WERI-Rb-1 (cell line): ENCODE measurements at regions not wholly inside any gene's neighbourhood (a gene's known extent, or its start where the extent isn't known, plus 50 kb on each side); places are given as distances from the start of the nearest gene placed in this dataset.

Source experiments
- DNase-seq: peaks from one replicate; pipeline ENCODE4 v3.0.0-alpha.2; 2020
- H3K27ac ChIP-seq: fragments of 250-450 bp; sonication (Bioruptor Pico); 2 replicates; pipeline ENCODE4 v1.5.1; 2020; ENCODE audit warnings: mild to moderate bottlenecking, moderate library complexity
- H3K27me3 ChIP-seq: fragments of 250-450 bp; sonication (Bioruptor Pico); 2 replicates; pipeline ENCODE4 v1.5.1; 2021; ENCODE audit warnings: mild to moderate bottlenecking, low read depth, moderate library complexity; ENCODE audit not compliant: insufficient read depth, severe bottlenecking
- H3K36me3 ChIP-seq: fragments of 250-450 bp; sonication (Bioruptor Pico); 2 replicates; pipeline ENCODE4 v1.5.1; 2020; ENCODE audit warnings: mild to moderate bottlenecking, moderate library complexity
- H3K4me3 ChIP-seq: 2 replicates; pipeline ENCODE4 v1.5.1; 2011; ENCODE audit warnings: low read depth, mild to moderate bottlenecking, control low read depth, low read length
- H3K9me3 ChIP-seq: fragments of 250-450 bp; sonication (Bioruptor Pico); 2 replicates; pipeline ENCODE4 v1.5.1; 2021; ENCODE audit warnings: mild to moderate bottlenecking, moderate library complexity; ENCODE audit not compliant: severe bottlenecking
- TF ChIP-seq, protein P1 (sequence below): IDR thresholded peaks from 2 replicates; pipeline ENCODE4 v1.5.1; 2011; ENCODE audit warnings: low read depth, mild to moderate bottlenecking, control low read depth, inconsistent platforms, low read length

DNA sequence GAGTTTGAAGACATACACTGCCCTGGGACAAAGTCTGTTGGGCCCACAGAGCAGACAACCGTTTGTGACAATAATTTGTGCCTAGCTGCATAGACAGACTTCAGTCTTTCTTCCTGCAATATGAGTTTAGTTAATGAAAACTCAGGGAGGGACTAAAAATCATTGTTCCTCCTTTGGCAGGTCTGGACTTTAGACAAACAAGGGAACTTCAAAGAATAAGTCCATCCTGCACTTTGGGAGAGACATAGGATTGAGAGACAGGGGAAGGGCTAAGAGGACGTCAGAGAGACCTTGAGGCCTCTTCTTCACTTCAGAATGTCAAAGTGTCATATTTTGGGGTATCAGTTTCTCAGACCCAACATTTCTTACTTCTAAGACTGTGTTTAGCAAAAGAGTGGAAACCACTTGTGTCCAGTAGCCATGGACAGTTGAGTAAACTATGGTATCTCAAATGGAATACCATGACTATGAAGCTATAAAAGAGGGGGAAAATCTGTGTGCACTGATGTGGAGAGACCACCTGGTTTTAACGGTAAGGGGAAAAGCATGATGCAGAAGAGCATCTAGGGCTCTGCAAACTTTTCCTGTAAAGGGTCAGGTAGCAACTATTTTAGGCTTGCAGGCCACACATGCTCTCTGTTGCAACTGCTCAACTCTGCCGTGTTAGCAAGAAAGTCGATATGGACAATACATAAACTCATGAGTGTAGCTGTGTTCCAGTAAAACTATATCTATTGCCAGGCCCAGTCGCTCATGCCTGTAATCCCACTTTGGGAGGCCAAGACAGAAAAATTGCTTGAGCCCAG is 217.8 kb upstream of the SH3BP4 start:
- no peak for DNase-seq
- Histone ChIP-seq H3K9me3 (no peaks in the 10 kb centered on the region), H3K27me3 (no peaks in the 10 kb centered on the region), H3K4me3 (no peak overlapping the region), H3K36me3 (no peaks in the 10 kb centered on the region), H3K27ac (no peak overlapping the region)
- TF ChIP-seq, protein P1, sequence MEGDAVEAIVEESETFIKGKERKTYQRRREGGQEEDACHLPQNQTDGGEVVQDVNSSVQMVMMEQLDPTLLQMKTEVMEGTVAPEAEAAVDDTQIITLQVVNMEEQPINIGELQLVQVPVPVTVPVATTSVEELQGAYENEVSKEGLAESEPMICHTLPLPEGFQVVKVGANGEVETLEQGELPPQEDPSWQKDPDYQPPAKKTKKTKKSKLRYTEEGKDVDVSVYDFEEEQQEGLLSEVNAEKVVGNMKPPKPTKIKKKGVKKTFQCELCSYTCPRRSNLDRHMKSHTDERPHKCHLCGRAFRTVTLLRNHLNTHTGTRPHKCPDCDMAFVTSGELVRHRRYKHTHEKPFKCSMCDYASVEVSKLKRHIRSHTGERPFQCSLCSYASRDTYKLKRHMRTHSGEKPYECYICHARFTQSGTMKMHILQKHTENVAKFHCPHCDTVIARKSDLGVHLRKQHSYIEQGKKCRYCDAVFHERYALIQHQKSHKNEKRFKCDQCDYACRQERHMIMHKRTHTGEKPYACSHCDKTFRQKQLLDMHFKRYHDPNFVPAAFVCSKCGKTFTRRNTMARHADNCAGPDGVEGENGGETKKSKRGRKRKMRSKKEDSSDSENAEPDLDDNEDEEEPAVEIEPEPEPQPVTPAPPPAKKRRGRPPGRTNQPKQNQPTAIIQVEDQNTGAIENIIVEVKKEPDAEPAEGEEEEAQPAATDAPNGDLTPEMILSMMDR: no peak

DNA sequence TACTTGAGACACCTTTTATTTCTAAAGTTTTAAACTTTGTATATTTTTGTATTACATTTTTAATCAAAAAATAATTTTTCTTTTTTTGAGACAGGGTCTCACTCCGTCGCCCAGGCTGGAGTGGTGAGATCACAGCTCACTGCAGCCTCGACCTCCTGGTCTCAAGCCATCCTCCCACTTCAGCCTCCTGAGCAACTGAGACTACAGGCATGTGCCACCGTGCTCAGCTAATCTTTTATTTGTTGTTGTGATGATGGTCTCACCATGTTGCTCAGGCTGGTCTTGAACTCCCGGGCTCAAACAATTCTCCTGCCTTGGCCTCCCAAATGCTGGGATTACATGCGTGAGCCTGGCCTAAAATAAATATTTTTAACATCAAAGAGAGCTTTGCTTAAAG is 218.7 kb upstream of the SH3BP4 start:
- TF ChIP-seq, protein P1: no peak
- H3K36me3 ChIP-seq: no peaks in the 10 kb centered on the region
- no peak overlapping the region for H3K4me3 ChIP-seq
- DNase-seq: no peak
- H3K9me3 ChIP-seq: no peaks in the 10 kb centered on the region
- H3K27me3 ChIP-seq: no peaks in the 10 kb centered on the region
- no peak overlapping the region for H3K27ac ChIP-seq

DNA sequence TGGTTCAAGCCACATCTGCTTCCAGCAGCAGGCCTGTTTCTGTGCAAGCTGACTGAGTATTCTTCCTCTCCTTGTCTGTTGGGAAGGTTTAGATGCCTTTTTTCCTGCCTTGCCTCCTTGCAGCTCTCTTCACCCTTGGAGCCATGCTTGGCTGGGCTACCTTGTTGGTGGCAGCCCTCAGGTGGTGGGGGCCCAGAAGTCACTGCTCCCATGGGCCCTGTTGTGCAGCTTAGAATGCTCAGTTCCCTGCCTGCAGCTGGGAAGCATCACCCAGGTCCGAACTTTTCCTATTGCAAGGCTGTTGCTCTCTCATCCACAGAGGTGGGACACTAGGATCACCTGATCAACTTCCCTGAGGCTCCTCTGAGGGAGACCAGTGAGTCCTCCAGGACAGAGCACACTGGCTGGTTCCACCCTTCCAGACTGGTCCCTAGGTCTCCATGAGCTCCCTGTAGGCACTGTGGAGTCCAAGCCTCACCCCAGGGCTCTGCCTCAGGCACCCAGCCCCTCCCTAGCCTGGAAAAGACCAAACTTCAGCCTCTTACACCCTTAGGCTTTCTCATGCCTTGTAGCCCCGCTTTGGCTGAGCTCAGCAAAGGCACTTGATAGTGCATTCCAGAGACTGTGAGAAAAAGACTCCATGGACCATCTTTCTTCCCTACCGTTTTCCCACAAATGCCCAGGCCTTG is 219.3 kb upstream of the SH3BP4 start:
- TF ChIP-seq, protein P1: no peak
- no peak overlapping the region for H3K27ac ChIP-seq
- no peaks in the 10 kb centered on the region for H3K27me3 ChIP-seq
- H3K4me3 ChIP-seq: no peak overlapping the region
- no peak for DNase-seq
- H3K9me3 ChIP-seq: no peaks in the 10 kb centered on the region
- H3K36me3 ChIP-seq: no peaks in the 10 kb centered on the region

DNA sequence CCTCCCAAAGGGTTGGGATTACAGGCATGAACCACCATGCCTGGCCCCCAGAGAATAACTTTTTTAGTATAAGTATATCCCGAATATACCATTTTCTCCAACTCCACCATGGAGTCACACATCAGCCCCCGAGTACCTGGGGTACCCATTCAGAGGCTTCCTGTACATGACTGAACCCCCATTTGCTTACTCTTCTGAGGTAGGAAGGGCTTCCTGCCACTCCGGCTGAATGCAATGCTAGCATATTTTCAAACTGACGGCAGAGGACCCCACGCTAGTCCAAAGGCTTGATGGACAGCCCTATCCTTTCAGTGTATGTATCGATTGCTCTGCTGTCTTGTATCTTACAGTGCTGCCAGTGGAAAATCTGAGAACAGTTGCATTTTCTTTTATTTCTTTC is 220.6 kb upstream of the SH3BP4 start:
- H3K4me3 ChIP-seq: no peak overlapping the region
- TF ChIP-seq, protein P1: no peak
- no peak for DNase-seq
- no peaks in the 10 kb centered on the region for H3K27me3 ChIP-seq
- H3K36me3 ChIP-seq: no peaks in the 10 kb centered on the region
- H3K27ac ChIP-seq: no peak overlapping the region
- H3K9me3 ChIP-seq: no peaks in the 10 kb centered on the region

DNA sequence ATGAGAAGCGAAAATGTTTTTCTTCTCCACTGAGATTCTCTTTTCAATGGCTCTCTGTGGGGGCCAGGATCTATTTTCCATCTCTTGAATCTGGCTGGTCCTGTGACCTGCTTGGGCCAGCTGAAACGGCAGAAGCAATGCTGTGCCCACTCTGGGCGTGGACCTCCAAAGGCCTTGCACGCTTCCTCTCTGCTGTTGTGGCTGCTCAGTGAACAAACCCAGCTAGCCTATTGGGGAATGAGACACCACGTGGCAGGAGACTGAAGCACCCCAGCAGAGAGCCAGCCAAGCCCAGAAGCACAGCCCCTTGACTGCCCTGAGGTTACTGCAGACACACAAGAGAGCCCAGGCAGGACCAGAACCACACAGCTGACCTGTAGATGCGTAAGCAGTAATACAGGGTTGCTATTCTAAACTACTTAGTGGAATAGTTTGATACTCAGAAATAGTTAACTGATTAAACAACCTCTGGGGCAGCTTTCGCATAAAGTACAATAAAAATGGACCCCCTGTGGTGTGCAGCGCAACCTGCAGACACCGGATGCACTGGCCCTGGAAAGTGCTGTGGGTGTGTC is 221.7 kb upstream of the SH3BP4 start:
- no peaks in the 10 kb centered on the region for H3K9me3 ChIP-seq
- H3K36me3 ChIP-seq: no peaks in the 10 kb centered on the region
- H3K27me3 ChIP-seq: no peaks in the 10 kb centered on the region
- H3K4me3 ChIP-seq: no peak overlapping the region
- TF ChIP-seq, protein P1: no peak
- no peak overlapping the region for H3K27ac ChIP-seq
- DNase-seq: no peak
